Body of pancreas (tissue), 4 donors: ENCODE measurements at regions not wholly inside any gene's neighbourhood (a gene's known extent, or its start where the extent isn't known, plus 50 kb on each side); places are given as distances from the start of the nearest gene placed in this dataset.

Experiments used
- ATAC-seq: fragments of 150-250 bp; one replicate; pipeline ENCODE4 v1.9.1; 2016
- DNase-seq, 4 donors: peaks; one replicate each; pipeline ENCODE4 v3.0.0-alpha.2; 2019
- H3K27ac ChIP-seq, 4 donors: fragments of 200-600 bp; sonication (generic); 1 replicate in 3 of 4; 2 replicates in 1 of 4; pipeline versions ENCODE4 v1.5.1 to v1.6.1; 2016 to 2019; ENCODE audit warnings: mild to moderate bottlenecking in 1 of 4, mixed read lengths in 1 of 4, moderate library complexity in 1 of 4
- H3K27me3 ChIP-seq, 2 donors: fragments of 200-600 bp; sonication (generic); one replicate each; pipeline ENCODE4 v1.6.0; 2016; ENCODE audit warnings: mild to moderate bottlenecking in 1 of 2
- H3K36me3 ChIP-seq, 2 donors: fragments of 200-600 bp; sonication (generic); replicated peaks in 1 of 2; 2 replicates each; pipeline ENCODE4 v1.5.1; 2016; ENCODE audit warnings: low read depth in 2 of 2; ENCODE audit not compliant: insufficient read depth in 1 of 2
- H3K4me1 ChIP-seq: fragments of 200-600 bp; sonication (generic); one replicate; pipeline ENCODE4 v1.6.0; 2016
- H3K4me3 ChIP-seq, 2 donors: fragments of 200-600 bp; sonication (generic); 1 replicate in 1 of 2; 2 replicates in 1 of 2; pipeline ENCODE4 v1.5.1; 2016 to 2019
- H3K9me3 ChIP-seq, 3 donors: fragments of 200-600 bp; sonication (generic); 1 replicate in 2 of 3; 2 replicates in 1 of 3; pipeline ENCODE4 v1.5.1; 2016
- CTCF ChIP-seq, 7 experiments: fragments of 450-650 bp in 4 of 7; fragments of 200-600 bp in 3 of 7; sonication (generic) in 3 of 7; IDR thresholded peaks; one replicate each; pipeline ENCODE4 v1.5.1; 2016 to 2019; ENCODE audit warnings: antibody characterized with exemption in 7 of 7
- POLR2A ChIP-seq, 3 donors: fragments of 450-650 bp; IDR thresholded peaks; one replicate each; pipeline ENCODE4 v1.6.1; 2016; ENCODE audit warnings: antibody characterized with exemption in 3 of 3, mild to moderate bottlenecking in 2 of 3
- WGBS, 2 donors: methylation state at CpG; one replicate each; pipeline ENCODE4 v1.1.5; 2017; 5-methylcytosine and 5-hydroxymethylcytosine counted together
- intact Hi-C: fragments of 100-400 bp; cut with DNase I; formaldehyde crosslinking; loops from one replicate; pipeline ENCODE4 v1.15.1; 2023

- ATAC-seq (no peak), DNase-seq (no peak)
- no peaks in the 10 kb centered on the region for H3K9me3 ChIP-seq
- TF ChIP-seq CTCF (IDR thresholded peaks at IDR 0.05) = no peak
- TF ChIP-seq POLR2A (IDR thresholded peaks at IDR 0.05) = no peak
- no peaks in the 10 kb centered on the region for H3K27me3 ChIP-seq
- H3K27ac ChIP-seq = no peak overlapping the region
- intact Hi-C loops = no loop called here
- no peaks in the 10 kb centered on the region for H3K36me3 ChIP-seq
- H3K4me3 ChIP-seq = no peak overlapping the region
- 72 to 73% methylated on average over 1 of the region's 1 CpG for WGBS, 2 donors
- H3K4me1 ChIP-seq = no peaks in the 10 kb centered on the region
These were observed 54.9 kb upstream of the TSKU start for GRCh38 chr11:76728227-76728626.

- intact Hi-C loops = no loop called here
- H3K27ac ChIP-seq = no peak overlapping the region
- H3K9me3 ChIP-seq = no peaks in the 10 kb centered on the region
- H3K27me3 ChIP-seq = no peaks in the 10 kb centered on the region
- 65 to 90% methylated on average over 1 of the region's 1 CpG for WGBS, 2 donors
- H3K36me3 ChIP-seq = no peaks in the 10 kb centered on the region
- H3K4me3 ChIP-seq = no peak overlapping the region
- TF ChIP-seq POLR2A (IDR thresholded peaks at IDR 0.05) = no peak
- no peak for TF ChIP-seq CTCF (IDR thresholded peaks at IDR 0.05)
- DNase-seq = no peak
- H3K4me1 ChIP-seq = no peaks in the 10 kb centered on the region
- ATAC-seq = no peak
These were observed 54.4 kb upstream of the TSKU start for GRCh38 chr11:76728778-76729177.

- no peaks in the 10 kb centered on the region for H3K4me1 ChIP-seq
- no peaks in the 10 kb centered on the region for H3K9me3 ChIP-seq
- ATAC-seq (no peak), DNase-seq (peak in 1 of 4 donors; percentile 33)
- intact Hi-C loops = no loop called here
- no peak overlapping the region for H3K4me3 ChIP-seq
- TF ChIP-seq CTCF (IDR thresholded peaks at IDR 0.05) = no peak
- no peaks in the 10 kb centered on the region for H3K36me3 ChIP-seq
- WGBS, 2 donors = 91 to 100% methylated on average over 1 of the region's 1 CpG
- no peak overlapping the region for H3K27ac ChIP-seq
- no peaks in the 10 kb centered on the region for H3K27me3 ChIP-seq
These were observed 53.9 kb upstream of the TSKU start for GRCh38 chr11:76729214-76729613.

- no peak for DNase-seq
- Histone ChIP-seq H3K36me3 (no peaks in the 10 kb centered on the region), H3K27me3 (no peaks in the 10 kb centered on the region), H3K4me1 (no peaks in the 10 kb centered on the region), H3K9me3 (no peaks in the 10 kb centered on the region), H3K4me3 (no peak overlapping the region), H3K27ac (no peak overlapping the region)
- WGBS, 2 donors = 70 to 77% methylated on average over 6 of the region's 6 CpGs
- no peak for ATAC-seq
- TF ChIP-seq POLR2A (IDR thresholded peaks at IDR 0.05) = no peak
- no peak for TF ChIP-seq CTCF (IDR thresholded peaks at IDR 0.05)
- intact Hi-C loops = loop anchor here (10.0 kb wide), 1 partner anchor 314 kb away; no protein-coding TSS in a partner anchor
These were observed 52.1 kb upstream of the TSKU start for GRCh38 chr11:76730887-76731565.

- Histone ChIP-seq H3K27ac (no peak overlapping the region), H3K9me3 (no peaks in the 10 kb centered on the region), H3K4me3 (no peak overlapping the region), H3K4me1 (no peaks in the 10 kb centered on the region), H3K36me3 (no peaks in the 10 kb centered on the region), H3K27me3 (no peaks in the 10 kb centered on the region)
- DNase-seq (no peak), ATAC-seq (no peak)
- WGBS, 2 donors = 69 to 73% methylated on average over 2 of the region's 2 CpGs
- intact Hi-C loops = loop anchor here (10.0 kb wide), 1 partner anchor 312 kb away; no protein-coding TSS in a partner anchor
- TF ChIP-seq CTCF (IDR thresholded peaks at IDR 0.05) (no peak), POLR2A (IDR thresholded peaks at IDR 0.05) (no peak)
These were observed 50.5 kb upstream of the TSKU start for GRCh38 chr11:76732643-76733042.
